Caco-2 (cell line): ENCODE measurements at regions not wholly inside any gene's neighbourhood (a gene's known extent, or its start where the extent isn't known, plus 50 kb on each side); places are given as distances from the start of the nearest gene placed in this dataset.
"Not testable (repeated sequence)": the region's sequence is repeated elsewhere in the genome, so short reads cannot be mapped to it uniquely, and the experiment has no call there.

Experiments used
- BruUV-seq: library from RNA; stranded (reverse); fragments of 400-500 nt; replicated peaks from 2 replicates; lab custom pipeline; 2021; lab: Mats Ljungman, UMichigan
- CTCF ChIA-PET: fragments of 300-600 bp; sonication (Branson Sonifier 250); formaldehyde crosslinking; loops from one replicate; lab custom pipeline; 2022; ENCODE audit warnings: antibody characterized with exemption; lab: Charles Lee
- POLR2A ChIA-PET: fragments of 300-600 bp; sonication (Branson Sonifier 250); formaldehyde crosslinking; loops from one replicate; lab custom pipeline; 2022; ENCODE audit warnings: antibody characterized with exemption; lab: Charles Lee
- DNase-seq, 2 experiments: peaks; one replicate each; pipeline versions ENCODE4 v3.0.0 to v3.0.0-alpha.2; 2020 to 2022
- H3K27me3 ChIP-seq: replicated peaks from 2 replicates; pipeline ENCODE4 v1.6.0; 2011; ENCODE audit warnings: low read length; ENCODE audit not compliant: control insufficient read depth, insufficient read depth
- H3K36me3 ChIP-seq: 2 replicates; pipeline ENCODE4 v1.5.1; 2011; ENCODE audit warnings: low read length; ENCODE audit not compliant: control insufficient read depth, insufficient read depth
- H3K4me1 ChIP-seq: fragments of 250-450 bp; sonication (Bioruptor Pico); 2 replicates; pipeline ENCODE4 v1.5.1; 2020; ENCODE audit warnings: mild to moderate bottlenecking
- H3K4me3 ChIP-seq: 2 replicates; pipeline ENCODE4 v1.5.1; 2011; ENCODE audit warnings: low read depth, mild to moderate bottlenecking, control low read depth, low read length
- H3K9me3 ChIP-seq: fragments of 250-450 bp; sonication (Bioruptor Pico); 2 replicates; pipeline ENCODE4 v1.5.1; 2020; ENCODE audit warnings: mild to moderate bottlenecking, moderate library complexity
- H3K27ac Mint-ChIP-seq: one replicate; pipeline ENCODE4 v1.8.0; 2022; ENCODE audit warnings: mixed read lengths; ENCODE audit not compliant: unreplicated experiment
- H3K27me3 Mint-ChIP-seq: one replicate; pipeline ENCODE4 v1.8.0; 2022; ENCODE audit warnings: mixed read lengths; ENCODE audit not compliant: insufficient read depth, unreplicated experiment
- H3K36me3 Mint-ChIP-seq: one replicate; pipeline ENCODE4 v1.8.0; 2022; ENCODE audit warnings: mild to moderate bottlenecking, mixed read lengths; ENCODE audit not compliant: insufficient read depth, unreplicated experiment
- H3K4me1 Mint-ChIP-seq: one replicate; pipeline ENCODE4 v1.8.0; 2022; ENCODE audit warnings: low read depth, mixed read lengths; ENCODE audit not compliant: unreplicated experiment
- H3K4me3 Mint-ChIP-seq: one replicate; pipeline ENCODE4 v1.8.0; 2022; ENCODE audit warnings: mild to moderate bottlenecking, moderate library complexity, mixed read lengths; ENCODE audit not compliant: unreplicated experiment
- H3K9me3 Mint-ChIP-seq: one replicate; pipeline ENCODE4 v1.8.0; 2022; ENCODE audit warnings: mixed read lengths; ENCODE audit not compliant: unreplicated experiment
- intact Hi-C: fragments of 100-400 bp; cut with micrococcal nuclease; formaldehyde crosslinking; loops from one replicate; pipeline ENCODE4 v1.10.0; 2022; ENCODE audit not compliant: unreplicated experiment

- H3K9me3 Mint-ChIP-seq, H3K9me3 ChIP-seq, H3K4me1 ChIP-seq, DNase-seq, H3K36me3 ChIP-seq, H3K27ac Mint-ChIP-seq, CTCF ChIA-PET, H3K4me3 Mint-ChIP-seq, BruUV-seq, POLR2A ChIA-PET, H3K4me1 Mint-ChIP-seq, H3K36me3 Mint-ChIP-seq, H3K4me3 ChIP-seq, intact Hi-C loops, H3K27me3 Mint-ChIP-seq, H3K27me3 ChIP-seq: not testable (repeated sequence)
Observed at GRCh38 chr21:5091274-5091673, 5430.1 kb upstream of the TPTE start.

GRCh38 chr21:5095628-5096027 lies 5425.8 kb upstream of the TPTE start:
- DNase-seq, H3K9me3 Mint-ChIP-seq, H3K4me1 ChIP-seq, H3K27me3 ChIP-seq, H3K36me3 Mint-ChIP-seq, BruUV-seq, H3K4me3 ChIP-seq, intact Hi-C loops, H3K9me3 ChIP-seq, H3K4me3 Mint-ChIP-seq, H3K4me1 Mint-ChIP-seq, H3K27ac Mint-ChIP-seq, CTCF ChIA-PET, H3K36me3 ChIP-seq, H3K27me3 Mint-ChIP-seq, POLR2A ChIA-PET: not testable (repeated sequence)

GRCh38 chr21:5098010-5098743 lies 5423.2 kb upstream of the TPTE start:
- H3K27ac Mint-ChIP-seq, intact Hi-C loops, CTCF ChIA-PET, POLR2A ChIA-PET, BruUV-seq, H3K27me3 ChIP-seq, H3K4me1 ChIP-seq, H3K27me3 Mint-ChIP-seq, DNase-seq, H3K36me3 Mint-ChIP-seq, H3K9me3 Mint-ChIP-seq, H3K4me3 Mint-ChIP-seq, H3K4me1 Mint-ChIP-seq, H3K4me3 ChIP-seq, H3K36me3 ChIP-seq, H3K9me3 ChIP-seq: not testable (repeated sequence)

- H3K36me3 Mint-ChIP-seq, H3K9me3 Mint-ChIP-seq, intact Hi-C loops, H3K4me1 Mint-ChIP-seq, H3K9me3 ChIP-seq, DNase-seq, H3K36me3 ChIP-seq, POLR2A ChIA-PET, H3K4me3 ChIP-seq, H3K27me3 ChIP-seq, H3K4me3 Mint-ChIP-seq, H3K27ac Mint-ChIP-seq, CTCF ChIA-PET, BruUV-seq, H3K4me1 ChIP-seq, H3K27me3 Mint-ChIP-seq: not testable (repeated sequence)
Observed at GRCh38 chr21:5100604-5101174, 5420.7 kb upstream of the TPTE start.

- DNase-seq, H3K27ac Mint-ChIP-seq, BruUV-seq, H3K27me3 ChIP-seq, H3K4me3 ChIP-seq, H3K9me3 Mint-ChIP-seq, intact Hi-C loops, CTCF ChIA-PET, POLR2A ChIA-PET, H3K4me1 ChIP-seq, H3K36me3 ChIP-seq, H3K9me3 ChIP-seq, H3K4me3 Mint-ChIP-seq, H3K36me3 Mint-ChIP-seq, H3K27me3 Mint-ChIP-seq, H3K4me1 Mint-ChIP-seq: not testable (repeated sequence)
Observed at GRCh38 chr21:5101749-5102148, 5419.6 kb upstream of the TPTE start.

- BruUV-seq, POLR2A ChIA-PET, CTCF ChIA-PET, DNase-seq, H3K4me3 Mint-ChIP-seq, H3K4me1 Mint-ChIP-seq, H3K36me3 ChIP-seq, H3K27ac Mint-ChIP-seq, H3K27me3 ChIP-seq, H3K4me3 ChIP-seq, H3K27me3 Mint-ChIP-seq, H3K4me1 ChIP-seq, H3K9me3 Mint-ChIP-seq, intact Hi-C loops, H3K36me3 Mint-ChIP-seq, H3K9me3 ChIP-seq: not testable (repeated sequence)
Observed at GRCh38 chr21:5103880-5104561, 5417.4 kb upstream of the TPTE start.

GRCh38 chr21:5104562-5104928 lies 5416.8 kb upstream of the TPTE start:
- POLR2A ChIA-PET, DNase-seq, H3K4me1 Mint-ChIP-seq, CTCF ChIA-PET, H3K4me3 Mint-ChIP-seq, H3K4me1 ChIP-seq, intact Hi-C loops, H3K27me3 Mint-ChIP-seq, BruUV-seq, H3K27ac Mint-ChIP-seq, H3K36me3 Mint-ChIP-seq, H3K9me3 ChIP-seq, H3K9me3 Mint-ChIP-seq, H3K27me3 ChIP-seq, H3K4me3 ChIP-seq, H3K36me3 ChIP-seq: not testable (repeated sequence)
